ENCODE measurements at regions not wholly inside any gene's neighbourhood (a gene's known extent, or its start where the extent isn't known, plus 50 kb on each side); places are given as distances from the start of the nearest gene placed in this dataset.

GRCh38 chr6:7047128-7047527 is 60.6 kb upstream of the RREB1 start:
- no peak for TF ChIP-seq CTCF (IDR thresholded peaks at IDR 0.05)
- TF ChIP-seq EZH2 (IDR thresholded peaks at IDR 0.05) = no peak
- no peak for TF ChIP-seq EZH2phosphoT487 (IDR thresholded peaks at IDR 0.05)

All from neural progenitor cell (in vitro differentiated cells).